Mesothelial cell of epicardium (in vitro differentiated cells): ENCODE measurements at regions not wholly inside any gene's neighbourhood (a gene's known extent, or its start where the extent isn't known, plus 50 kb on each side); places are given as distances from the start of the nearest gene placed in this dataset.

Experiments
- DNase-seq, 2 experiments: peaks; one replicate each; pipeline ENCODE4 v3.0.0; 2021; ENCODE audit warnings: low spot score in 2 of 2; ENCODE audit not compliant: unreplicated experiment in 2 of 2
- H3K27ac Mint-ChIP-seq: 2 replicates; pipeline ENCODE4 v1.8.0; 2021; ENCODE audit warnings: mixed read lengths
- H3K27me3 Mint-ChIP-seq: 2 replicates; pipeline ENCODE4 v1.8.0; 2021; ENCODE audit warnings: low read depth, mixed read lengths
- H3K36me3 Mint-ChIP-seq: 2 replicates; pipeline ENCODE4 v1.8.0; 2021; ENCODE audit warnings: mixed read lengths
- H3K4me1 Mint-ChIP-seq: 2 replicates; pipeline ENCODE4 v1.8.0; 2021; ENCODE audit warnings: mixed read lengths
- H3K4me3 Mint-ChIP-seq: 2 replicates; pipeline ENCODE4 v1.8.0; 2021; ENCODE audit warnings: mild to moderate bottlenecking, moderate library complexity, mixed read lengths
- H3K9me3 Mint-ChIP-seq: 2 replicates; pipeline ENCODE4 v1.8.0; 2021; ENCODE audit warnings: mixed read lengths
- CTCF ChIP-seq: fragments of 200-600 bp; sonication (generic); IDR thresholded peaks from one replicate; pipeline ENCODE4 v1.5.0; 2021; ENCODE audit warnings: antibody characterized with exemption; ENCODE audit not compliant: unreplicated experiment

GRCh38 chr6:48570656-48571055 lies 459.7 kb upstream of the PTCHD4 start:
- H3K4me3 Mint-ChIP-seq, result no peak overlapping the region

DNA sequence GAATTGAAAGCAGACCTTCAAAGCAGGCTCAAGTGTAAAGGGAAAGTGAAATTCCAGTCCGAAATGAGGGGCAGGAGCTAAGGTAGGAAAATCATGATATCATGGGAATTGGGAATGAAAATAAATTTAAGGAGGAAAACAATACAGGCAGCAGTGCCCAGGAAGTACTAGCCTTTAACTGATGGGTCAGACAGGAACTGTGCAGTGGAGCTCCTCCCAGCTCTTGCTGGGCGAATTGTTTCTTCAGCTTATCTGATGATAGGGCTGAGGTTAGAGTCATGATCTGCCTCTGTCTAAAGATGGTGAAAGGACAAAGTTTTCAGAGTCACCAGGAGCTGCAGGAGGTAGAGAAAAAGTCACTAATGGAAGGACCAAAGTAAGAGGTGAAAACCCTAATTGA lies 457.9 kb upstream of the PTCHD4 start:
- H3K4me1 Mint-ChIP-seq, result peaks cover 44% of the 10 kb centered on the region

More at GRCh38 chr6:48570656-48571055, 459.7 kb upstream of the PTCHD4 start:
- peaks cover 42% of the 10 kb centered on the region for H3K4me1 Mint-ChIP-seq
- H3K27me3 Mint-ChIP-seq, result no peaks in the 10 kb centered on the region
- H3K9me3 Mint-ChIP-seq, result peaks cover 3% of the 10 kb centered on the region
- peaks cover 1% of the 10 kb centered on the region for H3K36me3 Mint-ChIP-seq
- TF ChIP-seq CTCF, result no peak
- no peak for DNase-seq
- peak overlapping the region; percentile 19 for H3K27ac Mint-ChIP-seq

GRCh38 chr6:48567016-48567415 lies 456.0 kb upstream of the PTCHD4 start:
- no peak for TF ChIP-seq CTCF
- Mint-ChIP-seq H3K36me3 (peaks cover 3% of the 10 kb centered on the region), H3K27me3 (no peaks in the 10 kb centered on the region)

More for the DNA sequence above, 457.9 kb upstream of the PTCHD4 start:
- peak overlapping the region; percentile 22 for H3K27ac Mint-ChIP-seq
- TF ChIP-seq CTCF, result no peak
- peaks cover 5% of the 10 kb centered on the region for H3K9me3 Mint-ChIP-seq
- no peaks in the 10 kb centered on the region for H3K27me3 Mint-ChIP-seq
- H3K36me3 Mint-ChIP-seq, result peaks cover 3% of the 10 kb centered on the region
- no peak overlapping the region for H3K4me3 Mint-ChIP-seq
- no peak for DNase-seq

GRCh38 chr6:48564036-48564820 lies 453.2 kb upstream of the PTCHD4 start:
- Mint-ChIP-seq H3K9me3 (peaks cover 5% of the 10 kb centered on the region), H3K36me3 (peaks cover 3% of the 10 kb centered on the region), H3K4me3 (no peak overlapping the region), H3K4me1 (peaks cover 25% of the 10 kb centered on the region), H3K27me3 (no peaks in the 10 kb centered on the region), H3K27ac (no peak overlapping the region)
- no peak for TF ChIP-seq CTCF
- DNase-seq, result no peak

More at GRCh38 chr6:48567016-48567415, 456.0 kb upstream of the PTCHD4 start:
- Mint-ChIP-seq H3K9me3 (peaks cover 5% of the 10 kb centered on the region), H3K27ac (peak overlapping the region; percentile 78), H3K4me3 (no peak overlapping the region), H3K4me1 (peaks cover 43% of the 10 kb centered on the region)
- no peak for DNase-seq

GRCh38 chr6:48563433-48563832 lies 452.4 kb upstream of the PTCHD4 start:
- no peak for DNase-seq
- Mint-ChIP-seq H3K27ac (no peak overlapping the region), H3K4me3 (no peak overlapping the region), H3K4me1 (peaks cover 17% of the 10 kb centered on the region), H3K36me3 (peaks cover 3% of the 10 kb centered on the region), H3K9me3 (peaks cover 5% of the 10 kb centered on the region), H3K27me3 (no peaks in the 10 kb centered on the region)
- no peak for TF ChIP-seq CTCF
